HG03378 (cell line): ENCODE measurements at regions not wholly inside any gene's neighbourhood (a gene's known extent, or its start where the extent isn't known, plus 50 kb on each side); places are given as distances from the start of the nearest gene placed in this dataset.

Experiments
- ATAC-seq: cut with Tn5 transposase; IDR thresholded peaks from one replicate; pipeline ENCODE4 v1.9.1; 2021; ENCODE audit warnings: mild to moderate bottlenecking, moderate library complexity; ENCODE audit not compliant: unreplicated experiment

DNA sequence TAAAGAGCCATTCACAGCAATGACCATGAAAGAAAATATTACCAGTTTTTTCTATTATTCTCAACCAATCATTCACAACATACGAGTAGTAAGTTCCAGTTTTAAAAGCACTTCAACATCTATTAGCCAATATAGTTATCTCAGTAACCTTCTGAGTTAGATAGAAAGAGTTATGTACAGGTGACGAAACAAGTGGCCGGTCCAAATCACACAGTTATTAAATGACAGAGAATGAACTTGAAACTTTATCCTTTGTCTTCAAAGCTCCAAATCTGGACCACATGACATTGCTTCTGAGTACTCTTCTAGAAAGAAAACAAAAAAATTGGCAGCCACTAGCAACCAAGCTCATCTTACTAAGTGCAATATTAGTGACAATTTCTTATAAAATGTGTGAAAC, 393.8 kb downstream of the OMA1 start:
- no peak for ATAC-seq

DNA sequence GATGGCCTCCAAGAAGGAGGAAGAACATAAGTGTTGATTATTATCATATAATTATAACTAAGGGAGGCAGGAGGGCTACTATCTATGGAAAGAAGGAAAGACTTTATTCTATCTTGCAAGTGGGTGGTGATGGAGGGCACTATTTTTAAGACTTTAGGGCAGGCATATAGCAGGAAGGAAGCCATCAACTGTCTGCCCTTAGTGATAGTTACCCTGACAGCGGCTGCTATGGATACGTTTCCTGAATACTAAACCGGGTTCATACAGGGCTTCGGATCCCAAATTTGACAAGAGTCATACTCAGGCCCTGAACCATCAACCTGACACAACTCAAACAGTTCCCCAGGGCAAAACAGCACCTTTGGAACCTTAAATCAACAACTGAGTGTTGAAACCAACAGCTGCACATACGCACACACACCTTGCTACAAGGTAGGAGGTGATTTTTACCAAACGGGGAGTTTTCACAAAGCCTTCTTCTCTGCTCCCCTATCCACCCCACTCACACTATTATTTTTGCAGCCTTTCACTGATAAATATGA, 397.2 kb downstream of the OMA1 start:
- ATAC-seq = no peak

GRCh38 chr1:58144698-58145270, 401.7 kb downstream of the OMA1 start:
- ATAC-seq = no peak

- ATAC-seq = no peak
These were observed 402.4 kb downstream of the OMA1 start for GRCh38 chr1:58143972-58144697.

DNA sequence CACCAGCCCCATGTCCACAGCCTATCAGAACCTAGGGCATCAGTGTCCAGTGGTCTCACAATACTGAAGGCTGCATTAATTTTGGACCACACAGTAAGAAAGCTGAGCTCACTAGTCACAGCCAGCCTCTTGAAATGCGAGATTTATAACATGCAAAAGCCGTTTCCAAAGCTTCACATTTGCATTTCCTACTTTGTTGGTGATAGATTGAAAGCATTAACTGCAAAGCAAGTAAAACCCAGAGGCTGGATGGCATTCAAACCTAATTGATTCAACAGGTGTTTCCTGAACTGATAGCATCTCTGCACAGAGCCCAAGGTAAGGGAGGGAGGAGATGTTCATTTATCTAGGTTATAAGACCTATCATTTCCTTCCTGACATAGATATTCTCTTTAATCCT, 410.1 kb downstream of the OMA1 start:
- ATAC-seq = no peak

DNA sequence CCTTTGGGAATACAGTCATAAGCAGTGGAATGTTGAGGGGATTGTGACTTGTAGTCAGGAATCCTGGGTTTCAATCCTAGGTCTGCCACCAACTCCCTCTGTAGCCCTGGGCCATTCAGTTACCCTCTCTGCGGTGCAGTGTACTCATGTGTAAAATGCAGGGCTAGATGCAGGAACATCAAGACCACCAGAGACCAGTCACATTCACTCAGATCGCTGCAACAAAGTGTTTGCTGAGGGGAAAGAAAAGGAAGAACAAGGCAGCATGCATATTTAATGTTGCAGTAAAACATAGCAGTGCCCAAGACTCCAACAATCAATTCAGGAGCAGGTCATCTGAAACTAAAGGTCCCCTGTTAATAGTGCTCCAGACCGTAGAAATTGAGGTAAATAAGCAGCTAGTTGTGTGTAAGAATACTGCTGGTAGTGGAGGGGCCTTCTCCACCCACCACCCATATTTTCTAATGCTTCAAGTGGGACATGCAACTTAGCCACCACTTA, 410.7 kb downstream of the OMA1 start:
- ATAC-seq = no peak

DNA sequence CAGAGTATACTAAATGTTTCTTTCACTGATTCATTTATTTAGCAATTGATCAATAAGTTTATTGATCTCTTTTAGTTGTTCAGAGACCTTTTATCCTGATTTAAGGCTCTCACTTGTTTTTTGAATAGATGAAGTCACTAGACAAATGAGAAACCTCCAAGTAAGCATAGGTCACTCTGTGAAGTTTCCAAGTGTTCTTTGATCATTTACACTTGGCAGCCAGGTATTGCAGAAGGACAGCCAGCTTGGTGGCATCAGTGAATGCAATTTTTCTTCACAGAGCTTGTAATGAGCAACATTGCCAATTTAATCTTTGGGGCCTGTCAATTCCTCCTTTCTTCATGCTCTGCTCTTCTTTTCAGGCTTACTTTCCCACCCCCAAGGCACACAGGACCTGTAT, 413.0 kb downstream of the OMA1 start:
- no peak for ATAC-seq

DNA sequence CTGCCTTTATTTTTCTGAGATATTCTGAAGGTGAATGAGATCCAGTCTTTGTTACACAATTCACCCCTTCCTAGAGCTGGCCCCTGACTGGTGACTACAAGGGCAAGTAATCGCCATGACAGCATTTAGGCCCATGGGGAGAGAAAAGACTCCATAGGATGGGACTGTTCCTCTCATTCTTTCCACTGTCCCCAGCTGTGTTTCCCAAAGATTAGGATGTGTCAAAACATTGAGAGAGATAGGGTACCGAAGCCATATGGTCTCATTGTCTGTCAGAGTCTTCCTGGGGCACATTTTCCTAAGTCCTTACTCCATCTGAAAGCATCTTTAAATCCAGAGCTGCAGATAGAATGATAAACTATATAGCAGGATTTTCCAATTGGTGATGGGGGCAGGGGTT, 423.5 kb downstream of the OMA1 start:
- ATAC-seq = no peak

DNA sequence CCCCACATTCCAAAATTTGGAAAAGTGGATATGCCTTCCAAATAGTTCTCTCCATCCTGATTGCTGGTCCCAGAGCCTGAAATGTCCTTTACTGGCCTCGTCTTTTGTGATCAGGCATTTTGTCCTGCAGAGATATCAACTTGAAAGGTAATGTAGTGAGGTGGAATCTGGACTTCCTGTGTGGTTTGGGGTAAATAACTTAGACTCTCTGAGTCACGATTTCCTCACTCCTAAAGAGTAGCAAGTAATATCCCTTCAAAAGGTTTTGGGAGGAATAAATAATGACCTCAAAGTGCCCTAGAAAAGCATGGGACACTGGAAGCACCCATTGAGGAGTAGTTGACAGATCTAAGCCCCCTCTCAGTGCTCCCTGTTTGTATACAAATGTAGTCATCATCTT, 426.6 kb downstream of the OMA1 start:
- no peak for ATAC-seq

DNA sequence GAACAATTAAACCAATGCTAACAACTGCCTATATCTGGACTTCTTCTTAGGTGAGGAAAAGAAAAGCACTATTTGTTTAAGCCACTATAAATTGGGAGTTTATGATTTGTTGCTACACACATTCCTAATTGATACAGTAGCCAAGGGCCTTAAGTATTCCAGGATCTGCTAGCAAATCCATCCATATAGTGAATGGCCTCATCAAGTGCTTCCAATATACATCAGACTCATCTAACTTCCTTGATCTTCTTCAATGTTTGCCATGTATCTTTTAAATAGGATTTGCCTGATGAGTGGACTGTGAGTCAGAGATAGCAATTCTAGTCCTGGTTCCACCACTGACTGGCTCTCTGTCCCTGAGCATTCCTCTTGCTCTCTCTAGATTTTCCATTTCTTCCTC, 430.2 kb downstream of the OMA1 start:
- no peak for ATAC-seq

- no peak for ATAC-seq
These were observed 436.8 kb downstream of the OMA1 start for GRCh38 chr1:58109646-58110200.

GRCh38 chr1:58108783-58109182, 437.7 kb downstream of the OMA1 start:
- ATAC-seq = no peak

DNA sequence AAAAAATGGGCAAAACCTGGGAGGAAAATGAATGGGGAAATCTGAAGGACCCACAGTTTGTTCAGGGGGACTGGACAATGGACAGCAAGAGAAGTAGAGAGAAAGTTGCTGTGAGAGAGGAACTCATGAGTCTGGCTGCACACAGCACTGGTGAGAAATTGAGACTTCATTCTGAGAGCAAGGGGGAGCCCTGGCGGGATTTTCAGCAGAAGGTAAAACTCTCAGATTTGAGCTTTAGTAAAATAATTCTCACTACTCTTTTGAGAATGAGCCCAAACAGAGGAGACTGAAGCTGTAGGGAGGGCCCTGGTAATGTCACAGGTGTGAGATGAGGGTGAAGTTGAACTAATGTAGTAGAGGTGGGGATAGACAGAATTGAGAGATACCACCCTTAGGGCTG, 438.6 kb downstream of the OMA1 start:
- no peak for ATAC-seq

- ATAC-seq = peak; percentile 76
These were observed 441.6 kb downstream of the OMA1 start for GRCh38 chr1:58104960-58105359.

GRCh38 chr1:58096714-58097113, 449.8 kb downstream of the OMA1 start:
- no peak for ATAC-seq

DNA sequence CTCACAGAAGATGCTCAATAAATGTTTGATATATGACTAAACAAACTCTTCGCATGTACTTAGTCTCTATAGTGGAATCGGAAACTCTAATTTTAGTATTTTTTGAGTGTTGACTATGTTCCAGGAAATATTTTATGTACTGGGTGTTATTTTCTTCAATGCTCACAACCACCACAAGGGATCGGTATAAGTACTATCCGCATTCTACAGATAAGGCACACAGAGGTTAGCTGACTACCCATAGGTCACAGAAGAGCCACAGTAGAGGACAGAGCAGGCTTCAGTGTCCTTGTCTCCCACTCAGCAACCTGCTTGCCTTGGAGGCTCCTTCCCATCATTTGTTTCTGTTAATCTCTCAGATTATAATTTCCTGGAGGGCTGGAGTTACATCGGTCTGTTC, 451.3 kb downstream of the OMA1 start:
- no peak for ATAC-seq

GRCh38 chr1:58094221-58094620, 452.3 kb downstream of the OMA1 start:
- ATAC-seq = no peak

DNA sequence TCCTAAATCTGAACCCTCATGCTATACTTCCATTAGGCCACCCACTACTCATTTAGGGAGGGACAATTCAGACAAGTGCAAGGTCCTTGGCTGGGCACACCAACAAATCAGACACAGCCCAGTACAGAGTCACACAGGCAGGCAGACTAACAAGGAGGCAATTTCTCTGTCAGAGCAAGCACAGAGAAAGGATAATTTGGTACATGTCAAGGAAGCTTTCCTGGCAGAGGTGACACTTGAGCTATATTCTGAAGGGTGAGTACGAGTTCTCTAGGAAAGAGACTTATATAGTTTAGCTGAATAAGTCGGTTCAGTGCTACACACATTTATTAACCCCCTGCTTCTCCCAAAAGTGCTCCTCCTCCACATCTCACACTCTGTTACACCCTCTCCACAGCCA, 455.9 kb downstream of the OMA1 start:
- ATAC-seq = no peak

GRCh38 chr1:58089898-58090534, 456.5 kb downstream of the OMA1 start:
- ATAC-seq = no peak

GRCh38 chr1:58084266-58084665, 462.3 kb downstream of the OMA1 start:
- no peak for ATAC-seq

DNA sequence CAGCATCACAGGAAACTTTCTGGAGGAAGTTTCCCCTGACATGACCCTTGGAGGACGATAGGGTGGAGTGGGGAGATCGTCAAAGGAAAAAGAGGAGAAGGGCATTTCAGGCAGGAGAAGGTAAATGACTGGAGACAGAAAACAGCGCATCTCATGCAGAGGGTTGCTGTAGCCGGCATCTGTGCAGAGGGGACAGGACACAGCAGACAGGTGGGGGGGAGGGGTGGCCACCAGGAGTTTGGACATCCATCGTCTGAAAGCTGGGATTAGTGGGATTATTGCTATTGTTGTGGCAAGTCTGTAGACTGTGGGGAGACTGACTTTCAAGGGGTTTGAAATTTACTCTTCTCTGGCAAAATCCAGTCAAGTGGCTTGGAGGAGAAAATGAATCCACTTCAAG, 463.9 kb downstream of the OMA1 start:
- ATAC-seq = no peak

- ATAC-seq = no peak
These were observed 470.3 kb downstream of the OMA1 start for GRCh38 chr1:58076258-58076657.
